ENCODE measurements at regions not wholly inside any gene's neighbourhood (a gene's known extent, or its start where the extent isn't known, plus 50 kb on each side); places are given as distances from the start of the nearest gene placed in this dataset.

- no peak for TF ChIP-seq CTCF (IDR thresholded peaks at IDR 0.05)
- no peak for TF ChIP-seq EP300 (IDR thresholded peaks at IDR 0.05)
- TF ChIP-seq POLR2AphosphoS5 (IDR thresholded peaks at IDR 0.05), result no peak
- no peak for TF ChIP-seq POLR2A (IDR thresholded peaks at IDR 0.05)
Observed at GRCh38 chr2:2530334-2530733, 199.3 kb upstream of the MYT1L start.
